ENCODE measurements at regions not wholly inside any gene's neighbourhood (a gene's known extent, or its start where the extent isn't known, plus 50 kb on each side); places are given as distances from the start of the nearest gene placed in this dataset.

GRCh38 chr4:84362896-84363655, 136.0 kb downstream of the NKX6-1 start:
- TF ChIP-seq CTCF (IDR thresholded peaks at IDR 0.05) (no peak), POLR2AphosphoS5 (IDR thresholded peaks at IDR 0.05; ENCODE audit: insufficient read depth in 1 of 2, low read depth in 1 of 2) (no peak), POLR2A (IDR thresholded peaks at IDR 0.05) (no peak)

Measured in vagina (tissue), 2 donors.